ENCODE measurements at regions not wholly inside any gene's neighbourhood (a gene's known extent, or its start where the extent isn't known, plus 50 kb on each side); places are given as distances from the start of the nearest gene placed in this dataset.
"Not testable (repeated sequence)": the region's sequence is repeated elsewhere in the genome, so short reads cannot be mapped to it uniquely, and the experiment has no call there.

- TF ChIP-seq EZH2phosphoT487 (IDR thresholded peaks at IDR 0.05; ENCODE audit: insufficient read depth, low read depth); EZH2 (IDR thresholded peaks at IDR 0.05; ENCODE audit: insufficient read depth, poor library complexity, severe bottlenecking): not testable (repeated sequence)
Measured at GRCh38 chr16:16590654-16591318, 211.8 kb downstream of the NPIPA7 start.
